DMS 273 (cell line): ENCODE measurements at regions not wholly inside any gene's neighbourhood (a gene's known extent, or its start where the extent isn't known, plus 50 kb on each side); places are given as distances from the start of the nearest gene placed in this dataset.
A peak's percentile ranks its signal among the peaks of the same experiment; 100 is the strongest.

Experiments
- DNase-seq: peaks from one replicate; lab custom pipeline; 2025; ENCODE audit not compliant: unreplicated experiment; lab: John Stamatoyannopoulos, UW

- DNase-seq = no peak
These were observed 365.6 kb downstream of the CDK5RAP2 start for GRCh38 chr9:120214332-120214731.

- no peak for DNase-seq
These were observed 367.1 kb downstream of the CDK5RAP2 start for GRCh38 chr9:120212853-120213200.

GRCh38 chr9:120212153-120212852 is 367.7 kb downstream of the CDK5RAP2 start:
- DNase-seq = peak; percentile 34

- DNase-seq = no peak
These were observed 369.7 kb downstream of the CDK5RAP2 start for GRCh38 chr9:120210274-120210673.

GRCh38 chr9:120202856-120203654 is 376.9 kb downstream of the CDK5RAP2 start:
- no peak for DNase-seq

- DNase-seq = no peak
These were observed 381.9 kb downstream of the CDK5RAP2 start for GRCh38 chr9:120198027-120198426.

- no peak for DNase-seq
These were observed 382.4 kb downstream of the CDK5RAP2 start for GRCh38 chr9:120197605-120198004.

- no peak for DNase-seq
These were observed 388.8 kb downstream of the CDK5RAP2 start for GRCh38 chr9:120191141-120191540.

GRCh38 chr9:120187758-120188157 is 392.2 kb downstream of the CDK5RAP2 start:
- no peak for DNase-seq

GRCh38 chr9:120186276-120186675 is 393.7 kb downstream of the CDK5RAP2 start:
- no peak for DNase-seq

GRCh38 chr9:120184266-120184665 is 395.7 kb downstream of the CDK5RAP2 start:
- peak; percentile 24 for DNase-seq

GRCh38 chr9:120183615-120184014 is 396.4 kb downstream of the CDK5RAP2 start:
- peak; percentile 24 for DNase-seq

GRCh38 chr9:120182011-120182410 is 398.0 kb downstream of the CDK5RAP2 start:
- no peak for DNase-seq

- DNase-seq = no peak
These were observed 402.8 kb downstream of the CDK5RAP2 start for GRCh38 chr9:120177121-120177520.

GRCh38 chr9:120175031-120175430 is 404.9 kb downstream of the CDK5RAP2 start:
- peak; percentile 70 for DNase-seq

- DNase-seq = peak; percentile 63
These were observed 418.2 kb downstream of the CDK5RAP2 start for GRCh38 chr9:120161776-120162175.

GRCh38 chr9:120158221-120158620 is 421.7 kb downstream of the CDK5RAP2 start:
- peak; percentile 84 for DNase-seq

- DNase-seq = no peak
These were observed 423.6 kb downstream of the CDK5RAP2 start for GRCh38 chr9:120156376-120156775.

- no peak for DNase-seq
These were observed 426.7 kb downstream of the CDK5RAP2 start for GRCh38 chr9:120153258-120153657.

GRCh38 chr9:120152295-120152694 is 427.7 kb downstream of the CDK5RAP2 start:
- peak; percentile 90 for DNase-seq

- peak; percentile 21 for DNase-seq
These were observed 428.2 kb downstream of the CDK5RAP2 start for GRCh38 chr9:120151806-120152205.

GRCh38 chr9:120151149-120151548 is 428.8 kb downstream of the CDK5RAP2 start:
- peak; percentile 15 for DNase-seq
